ENCODE measurements at regions not wholly inside any gene's neighbourhood (a gene's known extent, or its start where the extent isn't known, plus 50 kb on each side); places are given as distances from the start of the nearest gene placed in this dataset.

DNA sequence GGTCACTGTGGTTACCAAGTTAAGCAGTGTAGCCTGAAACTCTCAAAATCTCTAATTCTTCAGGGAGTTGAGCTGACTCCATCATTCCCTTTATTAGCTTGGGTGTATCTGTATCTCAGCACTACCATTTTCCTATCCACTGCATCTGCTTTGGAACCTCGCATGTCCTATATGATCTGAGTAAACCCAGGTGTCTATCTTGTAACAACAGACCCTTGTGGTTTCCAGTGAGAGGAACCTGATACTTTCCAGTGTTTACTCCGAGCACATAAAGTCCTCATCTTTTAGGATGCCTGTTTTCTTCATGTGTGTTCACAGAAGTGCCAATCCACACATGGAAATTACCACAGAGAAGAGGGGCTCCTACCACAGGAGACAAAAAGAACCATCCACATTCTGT lies 650.4 kb downstream of the LMO4 start:
- Histone ChIP-seq H3K4me3 (ENCODE audit: low read length in 2 of 2) (no peak overlapping the region), H3K23ac (ENCODE audit: low read depth, low read length, poor library complexity) (no peak overlapping the region), H3K4me2 (ENCODE audit: insufficient read depth, low read length, poor library complexity, severe bottlenecking) (no peak overlapping the region), H3K9me3 (replicated peaks in 1 of 2; ENCODE audit: control insufficient read depth in 2 of 2, insufficient read depth in 1 of 2, low read depth in 1 of 2, low read length in 2 of 2) (no peaks in the 10 kb centered on the region), H2BK12ac (ENCODE audit: low read length) (no peak overlapping the region), H2BK15ac (ENCODE audit: low read length) (no peak overlapping the region), H2BK120ac (ENCODE audit: low read depth, low read length) (no peak overlapping the region), H4K8ac (ENCODE audit: low read depth, low read length) (no peak overlapping the region), H3K4me1 (ENCODE audit: control insufficient read depth in 2 of 2, insufficient read depth in 1 of 2, low read depth in 1 of 2, low read length in 2 of 2) (no peaks in the 10 kb centered on the region), H3K9ac (ENCODE audit: low read depth, low read length, poor library complexity) (no peak overlapping the region), H2AFZ (ENCODE audit: low read length) (no peak overlapping the region), H3K18ac (ENCODE audit: low read length) (no peak overlapping the region), H4K91ac (ENCODE audit: low read depth, low read length, poor library complexity) (no peak overlapping the region), H3K4ac (ENCODE audit: low read length) (no peak overlapping the region), H3K27ac (replicated peaks; ENCODE audit: low read length) (no peak overlapping the region), H3K14ac (ENCODE audit: low read length) (no peak overlapping the region), H3K27me3 (ENCODE audit: control insufficient read depth in 3 of 3, insufficient read depth in 3 of 3, low read depth in 1 of 3, low read length in 3 of 3) (no peaks in the 10 kb centered on the region), H2BK5ac (ENCODE audit: low read length) (no peak overlapping the region), H3K36me3 (replicated peaks in 1 of 2; ENCODE audit: control insufficient read depth in 2 of 2, insufficient read depth in 2 of 2, low read length in 2 of 2) (no peaks in the 10 kb centered on the region), H2AK5ac (ENCODE audit: low read depth, low read length) (no peak overlapping the region), H3K79me1 (ENCODE audit: low read depth, low read length) (no peaks in the 10 kb centered on the region)
- no CpG with 5 or more reads among the region's 2 CpGs for WGBS, 2 donors (ENCODE audit: extremely low coverage in 2 of 2, insufficient read length in 2 of 2, insufficient replicate concordance in 1 of 2)
- no peak for DNase-seq (ENCODE audit: low spot score)

DNA sequence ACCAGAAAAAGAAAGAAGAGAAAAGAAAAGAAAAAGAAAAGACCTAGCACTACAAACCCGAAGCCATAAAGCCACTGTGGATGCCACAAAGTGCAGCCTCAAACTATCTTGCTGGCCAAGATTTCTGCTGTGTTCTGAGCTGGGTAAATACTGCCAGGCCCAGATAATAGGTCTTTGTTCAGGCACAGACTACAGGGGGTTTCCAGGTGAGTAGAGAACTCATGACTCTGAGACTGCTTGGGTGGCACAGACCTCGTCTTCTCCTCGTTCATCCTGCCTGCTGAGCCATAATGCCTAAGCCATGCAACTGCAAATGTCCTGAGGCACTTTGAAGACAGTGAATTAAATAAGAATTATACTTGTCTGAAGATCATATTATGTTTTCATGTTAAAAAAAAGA lies 651.8 kb downstream of the LMO4 start:
- H2BK5ac ChIP-seq (ENCODE audit: low read length), result no peak overlapping the region
- H2BK120ac ChIP-seq (ENCODE audit: low read depth, low read length), result no peak overlapping the region
- H2AK5ac ChIP-seq (ENCODE audit: low read depth, low read length), result no peak overlapping the region
- DNase-seq (ENCODE audit: low spot score), result no peak
- no CpG with 5 or more reads among the region's 3 CpGs for WGBS, 2 donors (ENCODE audit: extremely low coverage in 2 of 2, insufficient read length in 2 of 2, insufficient replicate concordance in 1 of 2)
- no peak overlapping the region for H4K91ac ChIP-seq (ENCODE audit: low read depth, low read length, poor library complexity)
- H3K4ac ChIP-seq (ENCODE audit: low read length), result no peak overlapping the region
- no peak overlapping the region for H2AFZ ChIP-seq (ENCODE audit: low read length)
- H3K27ac ChIP-seq (replicated peaks; ENCODE audit: low read length), result no peak overlapping the region
- no peaks in the 10 kb centered on the region for H3K36me3 ChIP-seq (replicated peaks in 1 of 2; ENCODE audit: control insufficient read depth in 2 of 2, insufficient read depth in 2 of 2, low read length in 2 of 2)
- H3K4me1 ChIP-seq (ENCODE audit: control insufficient read depth in 2 of 2, insufficient read depth in 1 of 2, low read depth in 1 of 2, low read length in 2 of 2), result no peaks in the 10 kb centered on the region
- H3K9me3 ChIP-seq (replicated peaks in 1 of 2; ENCODE audit: control insufficient read depth in 2 of 2, insufficient read depth in 1 of 2, low read depth in 1 of 2, low read length in 2 of 2), result no peaks in the 10 kb centered on the region
- H3K14ac ChIP-seq (ENCODE audit: low read length), result no peak overlapping the region
- no peak overlapping the region for H3K9ac ChIP-seq (ENCODE audit: low read depth, low read length, poor library complexity)
- H3K4me3 ChIP-seq (ENCODE audit: low read length in 2 of 2), result no peak overlapping the region
- no peak overlapping the region for H2BK15ac ChIP-seq (ENCODE audit: low read length)
- H4K8ac ChIP-seq (ENCODE audit: low read depth, low read length), result no peak overlapping the region
- H3K79me1 ChIP-seq (ENCODE audit: low read depth, low read length), result no peaks in the 10 kb centered on the region
- no peak overlapping the region for H3K4me2 ChIP-seq (ENCODE audit: insufficient read depth, low read length, poor library complexity, severe bottlenecking)
- no peak overlapping the region for H2BK12ac ChIP-seq (ENCODE audit: low read length)
- H3K18ac ChIP-seq (ENCODE audit: low read length), result no peak overlapping the region
- H3K27me3 ChIP-seq (ENCODE audit: control insufficient read depth in 3 of 3, insufficient read depth in 3 of 3, low read depth in 1 of 3, low read length in 3 of 3), result no peaks in the 10 kb centered on the region
- H3K23ac ChIP-seq (ENCODE audit: low read depth, low read length, poor library complexity), result no peak overlapping the region

DNA sequence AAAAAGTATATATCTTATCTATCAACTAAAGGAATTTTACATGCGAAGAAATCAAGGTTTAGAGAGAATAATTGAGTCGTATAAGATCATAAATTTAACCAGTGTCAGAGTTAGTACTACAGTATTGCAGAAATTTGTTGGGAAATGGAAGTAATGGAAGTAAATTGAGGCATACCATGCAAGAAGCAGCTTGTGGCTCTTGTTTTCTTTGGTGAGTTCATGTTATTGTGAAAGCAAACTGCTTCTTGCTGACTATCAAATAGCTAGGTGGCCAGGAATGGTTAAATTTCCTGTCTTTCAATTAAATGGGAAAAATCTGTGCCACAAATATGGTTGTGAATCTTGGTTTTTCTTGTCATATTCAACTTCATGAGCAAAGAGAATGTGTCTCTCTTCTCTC lies 652.7 kb downstream of the LMO4 start:
- H2AK5ac ChIP-seq (ENCODE audit: low read depth, low read length), result no peak overlapping the region
- H3K4me2 ChIP-seq (ENCODE audit: insufficient read depth, low read length, poor library complexity, severe bottlenecking), result no peak overlapping the region
- no peak overlapping the region for H4K91ac ChIP-seq (ENCODE audit: low read depth, low read length, poor library complexity)
- H4K8ac ChIP-seq (ENCODE audit: low read depth, low read length), result no peak overlapping the region
- no peak overlapping the region for H2BK12ac ChIP-seq (ENCODE audit: low read length)
- no peak for DNase-seq (ENCODE audit: low spot score)
- H3K9ac ChIP-seq (ENCODE audit: low read depth, low read length, poor library complexity), result no peak overlapping the region
- H2AFZ ChIP-seq (ENCODE audit: low read length), result no peak overlapping the region
- H3K4me3 ChIP-seq (ENCODE audit: low read length in 2 of 2), result no peak overlapping the region
- H3K18ac ChIP-seq (ENCODE audit: low read length), result no peak overlapping the region
- H3K4me1 ChIP-seq (ENCODE audit: control insufficient read depth in 2 of 2, insufficient read depth in 1 of 2, low read depth in 1 of 2, low read length in 2 of 2), result no peaks in the 10 kb centered on the region
- H3K79me1 ChIP-seq (ENCODE audit: low read depth, low read length), result no peaks in the 10 kb centered on the region
- no CpG with 5 or more reads among the region's 2 CpGs for WGBS, 2 donors (ENCODE audit: extremely low coverage in 2 of 2, insufficient read length in 2 of 2, insufficient replicate concordance in 1 of 2)
- H2BK15ac ChIP-seq (ENCODE audit: low read length), result no peak overlapping the region
- H3K23ac ChIP-seq (ENCODE audit: low read depth, low read length, poor library complexity), result no peak overlapping the region
- no peak overlapping the region for H3K4ac ChIP-seq (ENCODE audit: low read length)
- no peaks in the 10 kb centered on the region for H3K9me3 ChIP-seq (replicated peaks in 1 of 2; ENCODE audit: control insufficient read depth in 2 of 2, insufficient read depth in 1 of 2, low read depth in 1 of 2, low read length in 2 of 2)
- no peak overlapping the region for H3K14ac ChIP-seq (ENCODE audit: low read length)
- H3K36me3 ChIP-seq (replicated peaks in 1 of 2; ENCODE audit: control insufficient read depth in 2 of 2, insufficient read depth in 2 of 2, low read length in 2 of 2), result no peaks in the 10 kb centered on the region
- H3K27ac ChIP-seq (replicated peaks; ENCODE audit: low read length), result no peak overlapping the region
- H2BK5ac ChIP-seq (ENCODE audit: low read length), result no peak overlapping the region
- H2BK120ac ChIP-seq (ENCODE audit: low read depth, low read length), result no peak overlapping the region
- H3K27me3 ChIP-seq (ENCODE audit: control insufficient read depth in 3 of 3, insufficient read depth in 3 of 3, low read depth in 1 of 3, low read length in 3 of 3), result no peaks in the 10 kb centered on the region

DNA sequence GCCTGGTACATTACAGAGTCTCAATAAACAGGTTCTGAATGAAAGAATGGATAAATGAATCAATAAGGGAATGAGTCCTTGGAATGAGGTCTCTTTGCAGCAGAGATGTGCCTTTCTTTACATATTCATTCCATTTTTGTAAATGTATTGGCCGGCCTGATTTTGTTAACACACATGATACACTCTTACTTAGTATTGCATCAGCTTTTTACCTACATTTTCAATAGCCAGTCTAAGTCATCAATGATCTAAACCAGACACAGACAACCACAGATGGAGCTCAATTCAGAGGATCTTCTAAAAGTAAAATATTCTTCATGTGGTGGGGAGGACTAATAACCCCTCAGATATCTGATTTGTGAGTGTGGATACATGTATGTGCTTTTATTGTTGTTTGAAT lies 653.1 kb downstream of the LMO4 start:
- H3K18ac ChIP-seq (ENCODE audit: low read length), result no peak overlapping the region
- no peak overlapping the region for H3K4ac ChIP-seq (ENCODE audit: low read length)
- H3K14ac ChIP-seq (ENCODE audit: low read length), result no peak overlapping the region
- H3K4me1 ChIP-seq (ENCODE audit: control insufficient read depth in 2 of 2, insufficient read depth in 1 of 2, low read depth in 1 of 2, low read length in 2 of 2), result no peaks in the 10 kb centered on the region
- no CpG with 5 or more reads among the region's 1 CpG for WGBS, 2 donors (ENCODE audit: extremely low coverage in 2 of 2, insufficient read length in 2 of 2, insufficient replicate concordance in 1 of 2)
- no peak overlapping the region for H3K23ac ChIP-seq (ENCODE audit: low read depth, low read length, poor library complexity)
- H2BK12ac ChIP-seq (ENCODE audit: low read length), result no peak overlapping the region
- no peaks in the 10 kb centered on the region for H3K79me1 ChIP-seq (ENCODE audit: low read depth, low read length)
- no peak overlapping the region for H2BK15ac ChIP-seq (ENCODE audit: low read length)
- no peak overlapping the region for H3K27ac ChIP-seq (replicated peaks; ENCODE audit: low read length)
- H2AFZ ChIP-seq (ENCODE audit: low read length), result no peak overlapping the region
- H4K91ac ChIP-seq (ENCODE audit: low read depth, low read length, poor library complexity), result no peak overlapping the region
- no peak for DNase-seq (ENCODE audit: low spot score)
- H4K8ac ChIP-seq (ENCODE audit: low read depth, low read length), result no peak overlapping the region
- no peak overlapping the region for H3K9ac ChIP-seq (ENCODE audit: low read depth, low read length, poor library complexity)
- H3K36me3 ChIP-seq (replicated peaks in 1 of 2; ENCODE audit: control insufficient read depth in 2 of 2, insufficient read depth in 2 of 2, low read length in 2 of 2), result no peaks in the 10 kb centered on the region
- H2AK5ac ChIP-seq (ENCODE audit: low read depth, low read length), result no peak overlapping the region
- H3K27me3 ChIP-seq (ENCODE audit: control insufficient read depth in 3 of 3, insufficient read depth in 3 of 3, low read depth in 1 of 3, low read length in 3 of 3), result no peaks in the 10 kb centered on the region
- H3K4me3 ChIP-seq (ENCODE audit: low read length in 2 of 2), result no peak overlapping the region
- H3K9me3 ChIP-seq (replicated peaks in 1 of 2; ENCODE audit: control insufficient read depth in 2 of 2, insufficient read depth in 1 of 2, low read depth in 1 of 2, low read length in 2 of 2), result no peaks in the 10 kb centered on the region
- H3K4me2 ChIP-seq (ENCODE audit: insufficient read depth, low read length, poor library complexity, severe bottlenecking), result no peak overlapping the region
- H2BK5ac ChIP-seq (ENCODE audit: low read length), result no peak overlapping the region
- H2BK120ac ChIP-seq (ENCODE audit: low read depth, low read length), result no peak overlapping the region
